ENCODE measurements at regions not wholly inside any gene's neighbourhood (a gene's known extent, or its start where the extent isn't known, plus 50 kb on each side); places are given as distances from the start of the nearest gene placed in this dataset.

GRCh38 chr4:35506161-35506560 lies 738.2 kb downstream of the ARAP2 start:
- Histone ChIP-seq H3K36me3 (ENCODE audit: control insufficient read depth, insufficient read depth, low read length) (no peaks in the 10 kb centered on the region), H3K9me3 (ENCODE audit: control insufficient read depth, low read length) (no peaks in the 10 kb centered on the region), H3K27me3 (ENCODE audit: control insufficient read depth, insufficient read depth, low read length) (no peaks in the 10 kb centered on the region), H2AFZ (no peak overlapping the region), H3K27ac (no peak overlapping the region), H3K4me2 (ENCODE audit: low read length) (no peak overlapping the region), H3K79me2 (no peaks in the 10 kb centered on the region), H3K4me3 (ENCODE audit: low read depth, low read length) (no peak overlapping the region), H3K4me1 (no peaks in the 10 kb centered on the region), H3K9ac (no peak overlapping the region)
- TF ChIP-seq CTCF (IDR thresholded peaks at IDR 0.05), result no peak

GRCh38 chr4:35511851-35512250 lies 732.5 kb downstream of the ARAP2 start:
- Histone ChIP-seq H3K4me2 (ENCODE audit: low read length) (no peak overlapping the region), H3K9ac (no peak overlapping the region), H3K4me1 (no peaks in the 10 kb centered on the region), H3K4me3 (ENCODE audit: low read depth, low read length) (no peak overlapping the region), H2AFZ (no peak overlapping the region), H3K9me3 (ENCODE audit: control insufficient read depth, low read length) (no peaks in the 10 kb centered on the region), H3K36me3 (ENCODE audit: control insufficient read depth, insufficient read depth, low read length) (no peaks in the 10 kb centered on the region), H3K27ac (no peak overlapping the region), H3K79me2 (no peaks in the 10 kb centered on the region), H3K27me3 (ENCODE audit: control insufficient read depth, insufficient read depth, low read length) (no peaks in the 10 kb centered on the region)
- no peak for TF ChIP-seq CTCF (IDR thresholded peaks at IDR 0.05)

- TF ChIP-seq CTCF (IDR thresholded peaks at IDR 0.05), result no peak
- H3K4me3 ChIP-seq (ENCODE audit: low read depth, low read length), result no peak overlapping the region
These were observed 728.2 kb downstream of the ARAP2 start for GRCh38 chr4:35516102-35516501.

GRCh38 chr4:35520059-35520458 lies 724.3 kb downstream of the ARAP2 start:
- H3K27ac ChIP-seq, result no peak overlapping the region
- H2AFZ ChIP-seq, result no peak overlapping the region
- no peaks in the 10 kb centered on the region for H3K36me3 ChIP-seq (ENCODE audit: control insufficient read depth, insufficient read depth, low read length)
- no peaks in the 10 kb centered on the region for H3K27me3 ChIP-seq (ENCODE audit: control insufficient read depth, insufficient read depth, low read length)
- TF ChIP-seq CTCF (IDR thresholded peaks at IDR 0.05), result no peak
- no peak overlapping the region for H3K4me2 ChIP-seq (ENCODE audit: low read length)
- no peak overlapping the region for H3K4me3 ChIP-seq (ENCODE audit: low read depth, low read length)
- H3K79me2 ChIP-seq, result no peaks in the 10 kb centered on the region
- no peaks in the 10 kb centered on the region for H3K4me1 ChIP-seq
- no peaks in the 10 kb centered on the region for H3K9me3 ChIP-seq (ENCODE audit: control insufficient read depth, low read length)
- no peak overlapping the region for H3K9ac ChIP-seq

More at GRCh38 chr4:35516102-35516501, 728.2 kb downstream of the ARAP2 start:
- Histone ChIP-seq H3K36me3 (ENCODE audit: control insufficient read depth, insufficient read depth, low read length) (no peaks in the 10 kb centered on the region), H3K4me2 (ENCODE audit: low read length) (no peak overlapping the region), H3K79me2 (no peaks in the 10 kb centered on the region), H2AFZ (no peak overlapping the region), H3K27me3 (ENCODE audit: control insufficient read depth, insufficient read depth, low read length) (no peaks in the 10 kb centered on the region), H3K9me3 (ENCODE audit: control insufficient read depth, low read length) (no peaks in the 10 kb centered on the region), H3K27ac (no peak overlapping the region), H3K4me1 (no peaks in the 10 kb centered on the region), H3K9ac (no peak overlapping the region)

GRCh38 chr4:35521682-35522081 lies 722.6 kb downstream of the ARAP2 start:
- no peaks in the 10 kb centered on the region for H3K27me3 ChIP-seq (ENCODE audit: control insufficient read depth, insufficient read depth, low read length)
- no peaks in the 10 kb centered on the region for H3K36me3 ChIP-seq (ENCODE audit: control insufficient read depth, insufficient read depth, low read length)
- no peaks in the 10 kb centered on the region for H3K9me3 ChIP-seq (ENCODE audit: control insufficient read depth, low read length)
- no peak overlapping the region for H3K9ac ChIP-seq
- no peak overlapping the region for H2AFZ ChIP-seq
- no peak for TF ChIP-seq CTCF (IDR thresholded peaks at IDR 0.05)
- H3K79me2 ChIP-seq, result no peaks in the 10 kb centered on the region
- no peak overlapping the region for H3K4me3 ChIP-seq (ENCODE audit: low read depth, low read length)
- H3K4me1 ChIP-seq, result no peaks in the 10 kb centered on the region
- H3K4me2 ChIP-seq (ENCODE audit: low read length), result no peak overlapping the region
- H3K27ac ChIP-seq, result no peak overlapping the region
